Fibroblast of upper back skin (primary cell): ENCODE measurements at regions not wholly inside any gene's neighbourhood (a gene's known extent, or its start where the extent isn't known, plus 50 kb on each side); places are given as distances from the start of the nearest gene placed in this dataset.
"Not testable (repeated sequence)": the region's sequence is repeated elsewhere in the genome, so short reads cannot be mapped to it uniquely, and the experiment has no call there.

Source experiments
- DNase-seq: peaks from one replicate; pipeline ENCODE4 v3.0.0-alpha.2; 2013

DNA sequence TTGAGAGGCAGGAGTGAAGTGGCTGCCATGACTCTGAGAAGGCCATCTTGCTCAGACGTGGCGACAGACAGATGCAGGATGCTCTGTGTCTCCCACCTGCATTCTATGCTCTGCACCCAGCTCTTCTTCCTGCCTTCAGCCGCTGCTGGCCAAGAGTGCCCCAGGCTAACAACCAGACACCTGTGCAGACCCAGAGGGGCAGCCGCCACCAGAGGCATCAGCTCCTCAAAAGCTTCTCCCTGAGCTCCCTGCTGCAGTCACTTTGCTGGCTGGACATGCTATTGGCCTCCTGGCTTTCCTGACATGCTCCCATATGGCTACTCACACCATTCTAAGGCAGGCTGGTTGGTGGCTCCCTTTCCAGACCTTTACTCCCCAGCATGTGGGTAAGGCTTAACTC is 70.6 kb upstream of the GRB10 start:
- DNase-seq: no peak

DNA sequence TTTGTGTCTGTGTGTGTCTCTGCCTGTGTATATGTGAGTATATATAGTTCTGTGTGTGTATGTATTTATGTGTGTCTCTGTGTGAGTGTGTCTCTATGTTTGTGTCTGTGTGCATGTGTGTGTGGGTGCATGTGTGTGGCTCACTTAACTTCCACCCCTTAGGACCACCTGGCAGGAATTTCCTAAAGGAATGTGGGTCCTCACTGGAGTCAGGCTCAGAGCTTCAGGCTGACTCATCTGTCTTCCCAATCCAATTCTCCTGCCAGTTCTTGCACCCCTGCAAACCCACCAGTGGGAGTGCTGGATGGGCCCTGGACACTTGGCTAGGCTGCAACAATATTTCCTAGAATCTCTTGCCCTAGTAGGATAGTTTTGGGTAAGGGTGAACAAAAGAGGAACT is 70.2 kb upstream of the GRB10 start:
- no peak for DNase-seq

DNA sequence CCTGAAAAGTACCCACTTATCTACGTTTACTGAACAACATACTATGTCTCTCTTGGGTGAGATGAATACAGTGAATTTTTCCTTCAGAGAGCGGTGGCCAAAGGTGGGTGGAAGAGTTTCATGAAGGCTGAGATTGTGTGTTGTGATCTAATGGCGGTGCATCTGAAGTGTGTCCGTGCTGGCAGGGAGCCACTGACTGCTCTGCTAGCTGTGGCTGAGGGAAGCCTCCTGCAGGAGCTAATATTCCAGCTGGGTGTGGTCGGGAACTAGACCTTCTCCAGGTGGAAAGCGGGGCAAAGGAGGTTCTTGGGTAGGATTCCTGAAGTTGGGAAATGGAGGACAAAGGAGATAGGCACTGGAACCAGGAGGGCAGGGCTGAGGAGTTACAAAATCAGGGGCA is 69.2 kb upstream of the GRB10 start:
- no peak for DNase-seq

DNA sequence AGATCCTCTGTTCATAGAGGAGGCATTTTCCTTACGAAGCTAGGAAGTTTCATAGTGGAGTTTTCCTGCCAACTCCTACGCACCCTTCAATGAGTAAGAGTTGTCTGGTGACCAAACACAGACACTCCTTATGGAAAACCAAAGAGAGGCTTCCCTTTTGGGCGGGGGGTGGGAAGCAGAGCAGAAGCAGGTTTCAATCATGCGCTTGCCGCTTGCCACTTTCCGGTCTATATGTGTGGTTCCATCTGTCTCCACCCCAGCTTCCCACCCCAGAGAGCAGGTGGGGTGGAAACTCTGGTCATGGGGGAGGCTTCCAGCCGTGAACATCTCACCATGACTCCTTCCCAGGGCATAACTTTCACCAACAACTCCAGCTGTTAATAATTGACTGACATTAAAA is 68.8 kb upstream of the GRB10 start:
- peak; percentile 11 for DNase-seq

DNA sequence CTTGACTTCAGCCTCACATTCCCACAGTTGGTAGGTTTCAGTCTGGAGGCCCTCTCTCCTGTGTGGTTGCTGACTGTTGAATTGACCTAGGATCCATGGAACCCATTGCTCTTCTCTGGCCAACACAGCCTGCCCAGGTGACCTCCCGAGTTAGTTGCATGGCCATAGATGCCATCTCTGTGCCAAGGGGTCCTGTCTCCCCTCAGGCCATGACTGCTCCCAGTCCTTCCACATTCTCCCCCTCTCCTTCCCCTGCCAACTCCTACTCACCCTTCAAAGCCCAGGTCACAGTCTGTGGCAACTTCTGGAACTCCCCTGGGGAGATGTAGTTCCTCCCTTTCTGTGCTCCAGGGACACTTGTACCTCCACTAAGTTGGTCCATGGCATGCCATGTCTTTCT is 67.3 kb upstream of the GRB10 start:
- no peak for DNase-seq

DNA sequence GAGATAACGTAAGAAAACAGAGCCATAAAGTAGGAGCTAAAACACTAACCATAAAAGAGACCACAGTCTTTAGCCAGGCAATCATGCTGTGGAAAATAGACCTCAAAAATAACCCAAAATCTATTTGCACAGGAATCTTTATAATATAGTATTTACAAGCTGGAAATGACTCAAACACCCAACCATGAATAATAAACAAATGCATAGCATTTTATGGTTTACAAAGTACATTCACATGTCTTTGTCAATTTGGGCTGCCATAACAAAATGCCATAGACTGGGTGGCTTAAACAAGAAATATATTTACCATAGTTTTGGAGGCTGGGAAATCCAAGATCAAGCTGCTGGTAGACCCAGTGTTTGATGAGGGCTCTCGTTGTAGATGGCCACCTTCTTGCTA is 65.5 kb upstream of the GRB10 start:
- no peak for DNase-seq

DNA sequence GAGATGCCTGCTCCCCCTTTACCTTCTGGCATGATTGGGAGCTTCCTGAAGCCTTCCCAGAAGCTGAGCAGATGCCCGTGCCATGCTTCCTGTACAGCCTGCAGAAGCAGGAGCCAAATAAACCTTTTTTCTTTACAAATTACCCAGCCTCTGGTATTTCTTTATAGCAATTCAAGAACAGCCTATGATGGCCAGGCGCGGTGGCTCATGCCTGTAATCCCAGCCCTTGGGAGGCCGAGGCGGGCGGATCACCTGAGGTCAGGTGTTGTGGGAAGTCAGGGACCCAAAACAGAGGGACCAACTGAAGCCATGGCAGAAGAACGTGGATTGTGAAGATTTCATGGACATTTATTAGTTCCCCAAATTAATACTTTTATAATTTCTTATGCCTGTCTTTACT is 62.2 kb upstream of the GRB10 start:
- not testable (repeated sequence) for DNase-seq

DNA sequence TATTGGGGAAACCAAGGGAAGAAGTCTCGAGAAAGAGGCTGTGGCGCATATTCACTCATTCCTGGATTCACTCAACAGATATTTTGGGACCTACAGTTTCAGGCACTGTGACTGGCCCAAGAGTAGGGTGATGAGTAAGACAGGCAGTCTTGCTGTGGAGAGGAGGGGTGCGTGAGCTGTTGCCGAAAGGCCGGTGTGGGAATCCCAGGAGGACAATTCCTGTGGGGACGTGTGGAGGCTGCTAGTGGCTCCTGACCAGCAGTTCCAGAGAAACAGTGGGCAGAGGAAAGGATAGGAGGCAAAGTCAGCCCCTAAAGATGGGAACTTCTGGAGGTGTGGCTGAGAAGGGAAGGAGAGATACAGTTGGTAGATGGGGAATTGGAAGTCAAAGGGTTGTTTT is 59.3 kb upstream of the GRB10 start:
- no peak for DNase-seq

DNA sequence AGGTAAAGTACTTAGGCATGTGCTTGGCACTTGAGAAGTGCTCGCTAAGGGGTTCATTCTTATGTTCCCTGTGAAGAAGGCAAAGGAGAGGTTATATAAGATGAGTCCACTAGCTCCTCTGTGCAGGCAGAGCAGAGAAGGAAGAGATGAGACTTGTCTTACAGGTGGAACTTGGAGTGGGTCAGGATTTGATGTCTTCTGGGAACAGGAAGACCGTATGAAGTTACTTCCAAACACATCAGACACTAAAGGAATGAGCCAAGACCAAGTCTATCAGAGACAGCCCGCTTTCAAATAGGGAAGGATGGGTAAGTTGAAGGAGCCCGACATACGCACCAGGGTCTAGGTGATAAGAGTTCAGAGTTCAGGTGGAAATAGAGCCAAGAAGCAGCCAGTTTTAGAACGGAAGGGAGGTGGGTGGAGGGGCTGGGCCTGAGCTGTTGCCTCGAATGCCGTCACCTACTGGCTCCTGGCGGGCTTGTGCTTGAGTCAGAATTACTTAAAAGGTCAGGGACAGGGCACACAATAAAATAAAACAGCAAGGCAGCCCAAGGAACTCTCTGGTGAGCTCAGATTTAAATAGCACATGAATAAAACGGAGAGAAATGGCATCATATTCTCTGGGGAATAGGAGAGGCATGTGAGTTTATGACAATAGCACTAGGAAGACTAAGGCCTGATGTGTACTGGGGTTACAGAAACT is 56.1 kb upstream of the GRB10 start:
- peak; percentile 50 for DNase-seq

DNA sequence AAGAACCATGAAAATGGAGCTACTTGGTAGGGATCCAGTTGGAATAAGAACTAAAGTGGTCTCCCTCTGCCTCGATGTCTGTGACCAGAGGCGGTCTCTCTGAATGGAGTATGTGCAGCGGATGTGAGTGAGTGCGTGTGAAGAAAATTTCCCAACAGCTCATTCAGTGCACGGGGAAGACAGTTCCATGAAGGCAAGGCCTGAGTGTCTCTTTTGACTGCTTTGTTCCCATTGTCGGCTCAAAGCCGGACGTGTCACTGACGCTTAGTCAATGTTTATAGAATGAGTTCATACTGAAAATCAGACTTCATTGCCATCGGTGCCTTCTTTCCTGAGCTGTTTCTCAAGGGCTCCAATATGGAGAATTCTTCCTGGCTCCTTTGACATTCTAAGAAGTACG is 55.3 kb upstream of the GRB10 start:
- no peak for DNase-seq

DNA sequence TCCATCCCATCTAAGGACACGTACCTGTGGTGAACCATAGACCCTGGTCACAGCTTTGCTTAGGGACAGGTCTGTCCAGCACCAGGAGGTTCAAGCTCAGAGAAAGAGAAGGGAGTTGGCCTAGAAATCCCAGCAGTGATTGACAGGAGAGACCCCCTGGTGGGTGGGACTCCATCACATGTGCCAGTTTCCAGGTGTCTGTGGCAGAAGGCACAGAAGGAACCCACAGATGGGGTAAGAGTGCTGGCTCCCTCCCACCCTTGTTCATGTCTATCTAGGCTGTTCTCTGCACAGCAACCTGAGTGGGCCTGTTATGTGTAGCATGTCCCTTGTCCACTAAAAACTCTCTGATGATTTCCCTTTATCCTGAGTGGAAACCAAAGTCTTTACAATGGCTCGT is 54.0 kb upstream of the GRB10 start:
- no peak for DNase-seq

DNA sequence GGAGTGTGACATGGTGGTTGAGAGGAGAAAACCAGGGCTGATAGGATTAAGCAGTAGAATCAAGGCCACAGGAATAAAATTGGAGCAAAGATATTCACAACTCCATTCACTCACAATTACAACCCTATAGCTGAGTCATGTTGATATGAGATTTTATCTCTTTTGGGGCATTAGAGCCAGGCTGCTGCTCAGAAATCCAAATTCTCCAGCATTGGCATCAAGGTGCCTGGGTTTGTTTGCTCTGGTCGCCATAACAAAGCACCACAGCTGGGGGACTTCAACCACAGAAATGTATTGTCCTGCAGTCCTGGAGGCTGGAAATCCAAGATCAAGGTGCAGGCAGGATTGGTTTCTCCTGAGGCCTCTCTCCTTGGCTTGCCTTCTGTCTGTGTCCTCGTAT is 52.5 kb upstream of the GRB10 start:
- no peak for DNase-seq

DNA sequence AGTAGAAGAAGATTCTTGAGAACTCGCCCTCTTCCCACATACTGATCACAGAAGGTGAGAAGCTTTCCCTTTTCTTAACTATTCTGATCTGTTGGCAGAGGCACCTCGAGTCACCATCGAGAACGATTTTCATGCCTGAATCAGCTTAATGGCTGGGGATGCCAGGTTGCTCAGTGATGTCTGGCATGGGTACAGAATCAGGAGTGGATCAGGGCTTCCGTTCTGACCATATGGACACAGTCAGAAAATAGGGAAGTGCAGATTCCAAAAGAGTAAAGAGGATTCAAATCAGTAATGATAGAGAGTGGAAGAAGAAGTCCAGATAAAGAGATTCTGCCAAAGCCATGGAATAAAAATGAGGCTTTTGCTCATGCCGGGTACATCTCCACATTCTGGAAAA is 52.0 kb upstream of the GRB10 start:
- no peak for DNase-seq

DNA sequence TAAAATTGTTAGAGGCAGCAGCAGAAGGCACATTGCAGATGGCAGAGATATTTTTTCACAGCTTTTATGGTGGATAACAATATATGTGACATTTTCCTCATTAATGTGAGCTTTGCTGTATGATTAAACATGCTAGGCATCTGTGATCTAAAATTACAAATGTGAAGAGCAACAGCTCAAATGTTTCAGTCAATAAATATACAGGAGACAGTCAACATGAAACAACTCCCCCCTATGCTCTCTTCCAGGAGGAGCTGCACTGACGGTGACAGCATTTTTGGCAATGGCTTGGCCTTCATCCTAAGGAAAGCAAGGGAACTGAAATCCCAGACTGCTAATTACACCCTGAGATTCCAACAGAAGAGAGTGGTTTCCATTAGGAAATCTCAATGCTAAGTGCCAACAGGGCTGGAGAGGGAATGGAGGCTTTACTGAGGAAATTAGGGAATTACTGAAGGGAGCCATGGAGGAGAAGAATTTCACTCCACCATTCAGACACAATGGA is 51.4 kb upstream of the GRB10 start:
- DNase-seq: no peak

DNA sequence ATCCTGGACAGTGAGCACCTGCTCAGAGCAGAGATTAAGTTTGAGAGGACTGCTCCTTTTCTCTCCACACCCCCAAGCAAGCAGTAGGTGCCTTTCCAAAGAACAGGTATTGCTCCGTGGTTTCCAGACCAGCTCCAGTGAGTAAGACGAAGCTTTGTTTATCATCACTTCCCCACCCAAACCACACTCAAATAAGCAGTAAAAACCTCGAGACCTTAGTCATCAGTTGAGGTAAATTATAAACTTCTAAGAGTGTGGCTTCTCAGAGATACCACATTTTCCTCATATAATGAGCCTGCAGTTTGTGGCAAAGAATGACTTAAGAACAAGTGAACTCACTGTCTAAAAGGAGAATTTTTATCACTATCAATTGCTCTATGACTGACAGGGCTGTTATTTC is 50.0 kb upstream of the GRB10 start:
- peak; percentile 36 for DNase-seq
